Erythroblast (primary cell): ENCODE measurements at regions not wholly inside any gene's neighbourhood (a gene's known extent, or its start where the extent isn't known, plus 50 kb on each side); places are given as distances from the start of the nearest gene placed in this dataset.

Experiments used
- GATA1 ChIP-seq: IDR thresholded peaks from 2 replicates; pipeline ENCODE4 v1.6.1; 2011; ENCODE audit warnings: low read depth, mild to moderate bottlenecking, control low read depth, low read length, moderate library complexity
- POLR2A ChIP-seq: IDR thresholded peaks from 2 replicates; pipeline ENCODE4 v1.6.1; 2011; ENCODE audit warnings: mild to moderate bottlenecking, low read length

DNA sequence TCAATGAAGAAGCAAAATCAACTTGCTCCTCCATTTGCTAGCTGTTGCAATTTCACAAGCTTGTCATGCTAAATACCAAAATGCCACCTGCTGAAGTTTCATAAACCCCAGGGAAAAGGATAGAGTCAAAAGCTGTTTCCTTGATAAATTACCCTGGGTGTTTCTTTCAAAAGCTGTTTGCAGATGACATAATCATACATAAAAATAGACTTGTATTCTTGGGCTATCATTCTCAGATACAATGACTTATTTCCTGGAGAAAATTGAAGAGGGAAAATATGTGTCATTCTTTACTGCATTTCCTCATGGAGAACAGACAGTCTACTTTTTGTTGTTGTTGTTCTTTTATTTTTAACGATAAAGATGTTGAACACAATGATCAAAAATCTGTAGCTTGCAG is 119.2 kb downstream of the GALC start:
- TF ChIP-seq POLR2A (no peak), GATA1 (no peak)
